NB4 (cell line): ENCODE measurements at regions not wholly inside any gene's neighbourhood (a gene's known extent, or its start where the extent isn't known, plus 50 kb on each side); places are given as distances from the start of the nearest gene placed in this dataset.

ENCODE experiments used
- MYC ChIP-seq: IDR thresholded peaks from 2 replicates; pipeline ENCODE4 v1.6.1; 2011; ENCODE audit warnings: low read depth, low read length
- POLR2A ChIP-seq: IDR thresholded peaks from 2 replicates; pipeline ENCODE4 v1.6.1; 2011; ENCODE audit warnings: mild to moderate bottlenecking; ENCODE audit not compliant: insufficient read length; ENCODE audit errors: extremely low read depth
- TF ChIP-seq, protein P1 (sequence below): IDR thresholded peaks from one replicate; pipeline ENCODE4 v1.5.1; 2012; ENCODE audit warnings: low read depth, low read length

DNA sequence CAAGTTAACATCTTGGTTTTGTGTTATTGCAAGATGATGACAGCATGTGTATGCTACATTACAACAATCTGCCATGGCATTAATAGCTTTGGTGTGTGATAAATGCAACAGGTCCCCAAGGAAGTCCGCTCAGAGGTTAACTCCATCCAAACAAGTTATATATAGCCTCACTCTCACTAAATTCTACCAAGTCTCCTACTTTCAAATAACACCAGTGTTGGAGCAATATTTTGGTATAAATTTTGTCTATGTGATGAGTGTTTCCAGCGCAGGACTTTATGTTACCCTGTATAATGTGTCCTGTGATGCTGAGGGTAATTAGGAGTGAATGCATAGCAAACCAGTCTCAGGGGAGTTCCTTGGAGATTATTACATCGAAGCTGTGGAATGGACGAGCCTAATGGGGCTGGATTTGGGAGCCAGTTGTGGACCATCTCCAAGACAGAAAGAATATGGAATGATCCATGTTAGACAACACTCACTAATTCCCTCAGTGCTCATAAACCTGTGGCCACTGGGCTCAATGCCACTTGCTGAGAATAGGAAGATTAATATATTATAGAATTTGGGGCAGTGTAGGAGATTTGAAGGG is 127.6 kb upstream of the CXCL12 start:
- TF ChIP-seq, protein P1, sequence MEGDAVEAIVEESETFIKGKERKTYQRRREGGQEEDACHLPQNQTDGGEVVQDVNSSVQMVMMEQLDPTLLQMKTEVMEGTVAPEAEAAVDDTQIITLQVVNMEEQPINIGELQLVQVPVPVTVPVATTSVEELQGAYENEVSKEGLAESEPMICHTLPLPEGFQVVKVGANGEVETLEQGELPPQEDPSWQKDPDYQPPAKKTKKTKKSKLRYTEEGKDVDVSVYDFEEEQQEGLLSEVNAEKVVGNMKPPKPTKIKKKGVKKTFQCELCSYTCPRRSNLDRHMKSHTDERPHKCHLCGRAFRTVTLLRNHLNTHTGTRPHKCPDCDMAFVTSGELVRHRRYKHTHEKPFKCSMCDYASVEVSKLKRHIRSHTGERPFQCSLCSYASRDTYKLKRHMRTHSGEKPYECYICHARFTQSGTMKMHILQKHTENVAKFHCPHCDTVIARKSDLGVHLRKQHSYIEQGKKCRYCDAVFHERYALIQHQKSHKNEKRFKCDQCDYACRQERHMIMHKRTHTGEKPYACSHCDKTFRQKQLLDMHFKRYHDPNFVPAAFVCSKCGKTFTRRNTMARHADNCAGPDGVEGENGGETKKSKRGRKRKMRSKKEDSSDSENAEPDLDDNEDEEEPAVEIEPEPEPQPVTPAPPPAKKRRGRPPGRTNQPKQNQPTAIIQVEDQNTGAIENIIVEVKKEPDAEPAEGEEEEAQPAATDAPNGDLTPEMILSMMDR: no peak
- TF ChIP-seq POLR2A: no peak
- no peak for TF ChIP-seq MYC
